ENCODE measurements at regions not wholly inside any gene's neighbourhood (a gene's known extent, or its start where the extent isn't known, plus 50 kb on each side); places are given as distances from the start of the nearest gene placed in this dataset.

- DNase-seq (peak in 3 of 5 donors; percentile 42 to 74 (median 57)), ATAC-seq (peak in 2 of 4 donors; percentile 14 to 39)
- intact Hi-C loops (cut with DNase I), result no loop called here
- H3K4me1 ChIP-seq, result peaks cover 0 to 35% (median 8%) of the 10 kb centered on the region in 12 donors
- WGBS, 4 donors, result 78 to 83% (median 79%) methylated on average over 19 to 21 of the region's 21 CpGs
- TF ChIP-seq POLR2A (IDR thresholded peaks at IDR 0.05), result no peak
- TF ChIP-seq, protein P1, sequence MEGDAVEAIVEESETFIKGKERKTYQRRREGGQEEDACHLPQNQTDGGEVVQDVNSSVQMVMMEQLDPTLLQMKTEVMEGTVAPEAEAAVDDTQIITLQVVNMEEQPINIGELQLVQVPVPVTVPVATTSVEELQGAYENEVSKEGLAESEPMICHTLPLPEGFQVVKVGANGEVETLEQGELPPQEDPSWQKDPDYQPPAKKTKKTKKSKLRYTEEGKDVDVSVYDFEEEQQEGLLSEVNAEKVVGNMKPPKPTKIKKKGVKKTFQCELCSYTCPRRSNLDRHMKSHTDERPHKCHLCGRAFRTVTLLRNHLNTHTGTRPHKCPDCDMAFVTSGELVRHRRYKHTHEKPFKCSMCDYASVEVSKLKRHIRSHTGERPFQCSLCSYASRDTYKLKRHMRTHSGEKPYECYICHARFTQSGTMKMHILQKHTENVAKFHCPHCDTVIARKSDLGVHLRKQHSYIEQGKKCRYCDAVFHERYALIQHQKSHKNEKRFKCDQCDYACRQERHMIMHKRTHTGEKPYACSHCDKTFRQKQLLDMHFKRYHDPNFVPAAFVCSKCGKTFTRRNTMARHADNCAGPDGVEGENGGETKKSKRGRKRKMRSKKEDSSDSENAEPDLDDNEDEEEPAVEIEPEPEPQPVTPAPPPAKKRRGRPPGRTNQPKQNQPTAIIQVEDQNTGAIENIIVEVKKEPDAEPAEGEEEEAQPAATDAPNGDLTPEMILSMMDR (IDR thresholded peaks at IDR 0.05), result no peak
- H3K4me3 ChIP-seq, result no peak overlapping the region
- no peak overlapping the region for H3K27ac ChIP-seq
- peaks cover 0 to 7% (median 0%) of the 10 kb centered on the region in 9 donors for H3K27me3 ChIP-seq
- H3K9me3 ChIP-seq, result no peaks in the 10 kb centered on the region
- no peaks in the 10 kb centered on the region for H3K36me3 ChIP-seq
These were observed 68.0 kb upstream of the FAM20C start for GRCh38 chr7:124130-124949.

GRCh38 chr7:125061-125475 is 67.3 kb upstream of the FAM20C start:
- no peak for DNase-seq
- no peak for ATAC-seq
- intact Hi-C loops (cut with DNase I), result no loop called here
- H3K36me3 ChIP-seq, result no peaks in the 10 kb centered on the region
- H3K4me1 ChIP-seq, result peaks cover 0 to 35% (median 6%) of the 10 kb centered on the region in 12 donors
- H3K27me3 ChIP-seq, result peaks cover 0 to 7% (median 0%) of the 10 kb centered on the region in 9 donors
- H3K27ac ChIP-seq, result no peak overlapping the region
- 75 to 86% (median 78%) methylated on average over 14 of the region's 14 CpGs for WGBS, 4 donors
- no peaks in the 10 kb centered on the region for H3K9me3 ChIP-seq
- no peak overlapping the region for H3K4me3 ChIP-seq
- no peak for TF ChIP-seq POLR2A (IDR thresholded peaks at IDR 0.05)
- TF ChIP-seq, protein P1 (IDR thresholded peaks at IDR 0.05), result no peak

GRCh38 chr7:125661-126060 is 66.7 kb upstream of the FAM20C start:
- no peak for DNase-seq
- 84 to 93% (median 91%) methylated on average over 6 to 8 of the region's 8 CpGs for WGBS, 4 donors
- Histone ChIP-seq H3K27ac (no peak overlapping the region), H3K4me3 (no peak overlapping the region), H3K9me3 (no peaks in the 10 kb centered on the region), H3K27me3 (peaks cover 0 to 4% (median 0%) of the 10 kb centered on the region in 9 donors), H3K36me3 (no peaks in the 10 kb centered on the region), H3K4me1 (peaks cover 0 to 34% (median 7%) of the 10 kb centered on the region in 12 donors)
- no peak for ATAC-seq
- TF ChIP-seq POLR2A (IDR thresholded peaks at IDR 0.05), result no peak
- TF ChIP-seq, protein P1 (IDR thresholded peaks at IDR 0.05), result no peak
- intact Hi-C loops (cut with DNase I), result no loop called here

GRCh38 chr7:126368-126767 is 66.0 kb upstream of the FAM20C start:
- TF ChIP-seq, protein P1 (IDR thresholded peaks at IDR 0.05), result no peak
- TF ChIP-seq POLR2A (IDR thresholded peaks at IDR 0.05), result no peak
- intact Hi-C loops (cut with DNase I), result no loop called here
- Histone ChIP-seq H3K4me1 (peaks cover 0 to 32% (median 13%) of the 10 kb centered on the region in 12 donors), H3K4me3 (no peak overlapping the region), H3K36me3 (no peaks in the 10 kb centered on the region), H3K27me3 (no peaks in the 10 kb centered on the region), H3K9me3 (no peaks in the 10 kb centered on the region), H3K27ac (no peak overlapping the region)
- WGBS, 4 donors, result 94 to 98% (median 96%) methylated on average over 3 of the region's 3 CpGs
- DNase-seq (no peak), ATAC-seq (no peak)
